ENCODE measurements at regions not wholly inside any gene's neighbourhood (a gene's known extent, or its start where the extent isn't known, plus 50 kb on each side); places are given as distances from the start of the nearest gene placed in this dataset.

- H3K27ac ChIP-seq: no peak overlapping the region
- H3K4me3 ChIP-seq: no peak overlapping the region
- H3K27me3 ChIP-seq: no peaks in the 10 kb centered on the region
- 53 to 69% methylated on average over 2 of the region's 2 CpGs for WGBS, 2 donors
- no peak for TF ChIP-seq POLR2AphosphoS5 (IDR thresholded peaks at IDR 0.05)
- TF ChIP-seq CTCF (IDR thresholded peaks at IDR 0.05): no peak
- TF ChIP-seq POLR2A (IDR thresholded peaks at IDR 0.05): no peak
- TF ChIP-seq EP300 (IDR thresholded peaks at IDR 0.05): no peak
- no peaks in the 10 kb centered on the region for H3K4me1 ChIP-seq
- no peaks in the 10 kb centered on the region for H3K9me3 ChIP-seq
- H3K36me3 ChIP-seq: no peaks in the 10 kb centered on the region
- DNase-seq: no peak
- ATAC-seq (ENCODE audit: low FRiP score in 2 of 2): no peak
Observed at GRCh38 chr1:198030682-198031081, 113.5 kb downstream of the LHX9 start.

DNA sequence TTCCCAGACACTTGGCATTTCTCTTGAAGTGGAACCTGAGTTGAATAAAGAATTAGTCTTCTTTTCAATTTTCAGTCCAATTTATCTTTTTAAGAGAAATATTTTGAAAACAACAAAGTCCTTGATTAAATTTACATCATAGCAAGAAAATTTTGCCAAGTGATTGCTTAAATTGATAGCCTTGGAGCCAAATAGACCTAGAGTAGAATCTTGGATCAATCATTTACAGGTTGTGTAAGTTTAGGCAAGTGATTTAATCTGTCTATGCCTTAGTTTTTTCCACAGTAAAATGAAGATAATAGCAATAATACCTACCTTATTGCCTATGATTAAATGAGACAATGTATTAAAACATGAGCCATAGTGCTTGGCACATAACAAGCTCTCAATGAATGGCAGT is 113.9 kb downstream of the LHX9 start:
- no peak overlapping the region for H3K27ac ChIP-seq

DNA sequence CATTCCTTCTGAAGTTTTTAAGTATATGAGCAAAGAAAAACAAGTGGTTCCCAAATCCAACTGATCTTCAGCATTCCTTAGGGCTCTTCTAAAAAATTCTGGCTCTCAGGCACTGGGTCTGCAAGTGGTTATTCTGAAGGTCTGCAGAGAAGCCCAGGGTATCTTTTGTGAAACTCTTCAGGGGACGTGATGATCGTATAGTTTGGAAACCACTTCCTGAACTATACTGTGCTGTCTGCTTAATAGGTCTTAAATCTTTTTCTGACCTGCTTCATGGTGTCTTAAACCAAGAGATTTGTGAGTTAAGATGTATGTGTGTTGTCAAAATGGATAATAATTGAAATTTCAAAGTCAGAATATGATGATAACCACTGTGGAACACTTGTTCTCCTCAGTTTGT is 115.5 kb downstream of the LHX9 start:
- Histone ChIP-seq H3K27ac (no peak overlapping the region), H3K4me1 (no peaks in the 10 kb centered on the region), H3K36me3 (no peaks in the 10 kb centered on the region), H3K9me3 (no peaks in the 10 kb centered on the region), H3K4me3 (no peak overlapping the region), H3K27me3 (no peaks in the 10 kb centered on the region)
- WGBS, 2 donors: 38 to 49% methylated on average over 2 of the region's 2 CpGs
- no peak for ATAC-seq (ENCODE audit: low FRiP score in 2 of 2)
- no peak for TF ChIP-seq EP300 (IDR thresholded peaks at IDR 0.05)
- no peak for TF ChIP-seq POLR2AphosphoS5 (IDR thresholded peaks at IDR 0.05)
- no peak for TF ChIP-seq POLR2A (IDR thresholded peaks at IDR 0.05)
- TF ChIP-seq CTCF (IDR thresholded peaks at IDR 0.05): no peak
- no peak for DNase-seq

More for the DNA sequence above, 113.9 kb downstream of the LHX9 start:
- Histone ChIP-seq H3K9me3 (no peaks in the 10 kb centered on the region), H3K36me3 (no peaks in the 10 kb centered on the region), H3K27me3 (no peaks in the 10 kb centered on the region), H3K4me1 (no peaks in the 10 kb centered on the region), H3K4me3 (no peak overlapping the region)
- DNase-seq (no peak), ATAC-seq (ENCODE audit: low FRiP score in 2 of 2) (no peak)
- TF ChIP-seq POLR2AphosphoS5 (IDR thresholded peaks at IDR 0.05) (no peak), CTCF (IDR thresholded peaks at IDR 0.05) (no peak), POLR2A (IDR thresholded peaks at IDR 0.05) (no peak), EP300 (IDR thresholded peaks at IDR 0.05) (no peak)

DNA sequence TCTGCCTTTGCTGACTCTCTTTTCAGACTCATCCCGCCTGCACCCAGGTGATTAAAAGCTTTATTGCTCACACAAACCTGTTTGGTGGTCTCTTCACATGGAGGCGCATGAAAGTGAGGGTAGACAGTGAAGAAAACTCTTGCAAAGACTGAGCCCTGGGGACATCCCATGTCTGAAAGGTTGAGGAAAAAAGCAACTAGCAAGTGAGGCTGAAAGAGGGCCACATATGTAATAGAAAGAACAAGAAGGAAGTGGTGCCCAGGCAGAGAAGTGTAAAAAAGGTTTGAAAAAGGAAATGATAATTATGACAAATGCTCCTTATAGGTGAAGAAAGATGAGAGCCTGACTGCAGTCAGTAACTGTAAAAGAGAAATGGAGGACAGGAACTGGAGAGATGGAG is 115.9 kb upstream of the NEK7 start:
- no peak for TF ChIP-seq EP300 (IDR thresholded peaks at IDR 0.05)
- Histone ChIP-seq H3K27me3 (no peaks in the 10 kb centered on the region), H3K27ac (no peak overlapping the region), H3K4me1 (no peaks in the 10 kb centered on the region), H3K36me3 (no peaks in the 10 kb centered on the region), H3K9me3 (no peaks in the 10 kb centered on the region), H3K4me3 (no peak overlapping the region)
- 91 to 93% methylated on average over 2 of the region's 2 CpGs for WGBS, 2 donors
- DNase-seq: no peak
- no peak for ATAC-seq (ENCODE audit: low FRiP score in 2 of 2)

DNA sequence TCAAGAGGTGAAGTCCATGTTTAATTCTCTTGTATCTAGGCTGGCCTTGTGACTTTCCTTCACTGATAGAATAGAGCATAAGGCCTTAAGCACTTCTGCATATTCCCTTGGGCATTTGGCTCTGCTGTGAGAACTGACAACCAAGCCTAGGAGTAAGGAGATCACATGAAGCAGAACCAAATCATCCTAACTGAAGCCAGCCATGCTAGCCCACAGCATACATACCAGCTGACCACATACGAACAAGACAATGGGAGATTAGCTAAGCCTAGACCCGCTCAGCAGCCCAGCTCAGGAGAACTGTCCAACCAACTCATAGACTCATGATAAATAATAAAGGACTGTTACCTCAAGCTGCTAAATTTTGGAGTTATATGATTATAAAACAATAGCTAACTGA is 114.6 kb upstream of the NEK7 start:
- Histone ChIP-seq H3K27ac (no peak overlapping the region), H3K4me3 (no peak overlapping the region), H3K4me1 (no peaks in the 10 kb centered on the region), H3K27me3 (no peaks in the 10 kb centered on the region), H3K9me3 (no peaks in the 10 kb centered on the region), H3K36me3 (no peaks in the 10 kb centered on the region)
- DNase-seq (no peak), ATAC-seq (ENCODE audit: low FRiP score in 2 of 2) (no peak)
- TF ChIP-seq POLR2A (IDR thresholded peaks at IDR 0.05) (no peak), POLR2AphosphoS5 (IDR thresholded peaks at IDR 0.05) (no peak), EP300 (IDR thresholded peaks at IDR 0.05) (no peak), CTCF (IDR thresholded peaks at IDR 0.05) (no peak)
- 87 to 94% methylated on average over 2 of the region's 2 CpGs for WGBS, 2 donors

All from upper lobe of left lung (tissue), 6 donors.